NCI-H82 (cell line): ENCODE measurements at regions not wholly inside any gene's neighbourhood (a gene's known extent, or its start where the extent isn't known, plus 50 kb on each side); places are given as distances from the start of the nearest gene placed in this dataset.
A peak's percentile ranks its signal among the peaks of the same experiment; 100 is the strongest.

ENCODE experiments used
- DNase-seq: peaks from one replicate; lab custom pipeline; 2025; lab: John Stamatoyannopoulos, UW

DNA sequence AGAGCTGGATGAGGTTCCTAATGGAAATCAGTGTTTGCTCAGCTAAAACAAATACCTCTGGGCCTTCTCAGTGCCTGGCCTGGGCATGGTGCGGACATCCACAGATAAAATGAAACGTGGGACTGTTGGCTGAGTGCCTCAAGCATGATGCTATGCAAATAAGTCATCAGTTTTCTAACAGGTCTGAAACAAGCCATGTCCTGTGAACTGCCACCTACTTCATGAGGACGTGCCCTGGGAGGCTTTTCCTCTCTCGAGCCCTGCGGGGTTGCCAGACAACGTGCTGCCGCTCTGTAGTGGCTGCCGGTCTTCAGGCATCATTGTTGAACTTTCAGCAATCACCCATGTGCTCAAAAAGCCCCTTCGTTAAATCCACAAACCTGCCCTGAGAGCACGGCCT is 240.4 kb upstream of the IRX2 start:
- DNase-seq: no peak

DNA sequence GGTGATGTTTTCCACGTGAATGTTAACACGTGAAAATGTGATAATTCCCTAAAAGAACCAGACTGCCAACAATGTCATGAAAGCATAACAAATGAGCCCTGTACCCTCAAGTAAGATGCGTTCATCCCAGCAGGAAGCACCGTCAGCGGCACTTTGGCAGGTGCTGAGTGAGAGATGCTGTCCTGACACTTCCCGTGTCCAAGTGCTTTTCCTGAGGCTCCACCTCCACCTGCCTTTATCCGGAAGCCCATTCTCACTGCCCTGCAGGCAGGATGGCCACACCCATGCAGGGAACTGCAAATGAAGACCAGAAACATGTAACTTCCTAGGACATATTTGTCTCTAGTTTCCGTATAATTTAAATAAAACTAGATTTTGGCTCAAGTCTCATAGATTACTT is 238.0 kb upstream of the IRX2 start:
- DNase-seq: no peak

DNA sequence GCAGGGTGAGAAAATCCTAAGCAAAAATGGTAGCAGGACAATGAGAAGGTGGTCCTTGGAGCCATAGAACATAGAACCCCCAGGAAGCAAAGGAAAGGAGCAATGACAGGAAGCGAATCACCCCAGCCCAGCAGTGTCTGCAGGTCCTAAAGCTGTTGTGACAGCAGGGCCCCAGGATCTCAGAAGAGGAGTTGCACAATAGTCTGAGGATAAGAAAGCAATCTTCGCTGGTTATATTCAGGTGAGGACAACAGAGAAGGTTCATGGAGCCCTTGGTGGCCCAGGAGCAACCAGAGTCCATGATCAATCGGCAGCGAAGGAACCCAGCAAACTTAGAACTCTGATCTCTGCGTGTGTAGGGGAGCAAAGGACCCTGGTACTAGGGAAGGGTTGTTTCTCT is 234.8 kb upstream of the IRX2 start:
- DNase-seq: no peak

DNA sequence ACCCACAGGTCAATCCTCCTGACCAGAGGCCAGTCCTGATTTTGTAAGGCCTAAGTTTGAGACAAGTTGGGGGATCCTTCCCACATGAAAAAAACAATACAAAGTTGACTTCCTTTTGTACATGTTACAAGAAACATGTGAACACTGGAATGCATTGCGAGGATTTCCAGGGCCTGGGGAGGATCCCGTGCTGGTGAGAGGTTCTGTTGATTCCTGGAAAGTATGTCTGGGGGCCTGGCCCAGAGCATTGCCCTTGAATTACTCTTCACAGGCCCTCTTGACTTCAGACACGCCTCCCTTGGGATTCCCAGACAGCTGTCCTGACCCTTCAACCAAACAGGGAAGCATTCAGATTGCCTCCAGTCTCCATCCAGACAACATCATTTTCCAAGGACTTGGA is 234.2 kb upstream of the IRX2 start:
- DNase-seq: no peak

DNA sequence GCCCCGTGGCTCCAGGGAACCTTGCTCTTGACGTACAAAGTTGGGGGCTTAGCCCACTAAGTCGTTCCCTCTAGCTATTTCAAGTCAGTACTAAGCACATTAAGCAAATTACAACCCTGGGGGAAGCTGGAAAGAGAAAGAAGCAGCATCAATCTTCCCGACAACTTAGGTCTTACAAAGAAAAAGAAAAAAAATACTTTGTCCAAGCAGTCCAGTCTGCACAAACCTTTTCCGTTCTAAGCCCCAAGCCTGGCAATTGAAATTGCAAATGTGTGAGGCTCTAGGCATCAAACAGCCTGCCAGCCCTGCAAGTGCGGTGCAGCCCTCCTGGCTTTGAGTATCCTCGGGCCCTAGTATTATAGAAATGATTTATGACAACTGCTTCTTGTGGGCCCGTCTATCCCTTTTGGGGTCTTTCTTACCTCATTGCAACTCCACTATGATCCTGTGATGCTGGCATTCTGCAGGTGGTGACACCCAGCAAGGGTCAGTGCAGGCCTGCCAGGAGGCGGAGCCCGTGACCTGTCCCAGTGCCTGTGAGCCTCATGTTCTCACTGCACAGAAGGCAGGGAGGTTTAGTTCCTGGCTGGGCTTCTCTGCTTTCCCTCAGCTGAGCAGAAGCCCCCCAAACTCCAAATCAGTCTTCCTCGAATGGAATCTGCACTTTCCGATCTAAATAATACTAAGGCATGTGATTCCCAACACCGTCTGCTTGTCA is 232.3 kb upstream of the IRX2 start:
- no peak for DNase-seq

DNA sequence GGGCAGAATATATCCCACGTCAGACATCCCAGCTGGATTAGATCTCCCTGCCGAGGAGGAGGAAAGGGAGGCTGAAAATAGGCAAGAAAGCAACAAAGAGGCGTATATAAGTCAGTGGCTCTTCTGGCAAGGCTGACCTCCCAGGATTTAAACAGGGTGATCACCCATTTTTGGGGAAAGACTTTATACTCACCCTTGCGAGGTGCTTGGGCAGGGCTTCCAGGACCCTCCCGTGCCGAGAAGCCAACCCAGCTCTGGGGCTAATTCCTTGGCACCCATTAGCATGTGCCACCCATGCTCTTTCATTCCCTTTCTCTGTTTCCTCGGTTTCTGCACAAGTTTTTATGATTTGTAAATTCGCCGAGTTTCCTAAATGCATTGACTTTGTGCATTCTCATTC is 230.2 kb upstream of the IRX2 start:
- DNase-seq: no peak

DNA sequence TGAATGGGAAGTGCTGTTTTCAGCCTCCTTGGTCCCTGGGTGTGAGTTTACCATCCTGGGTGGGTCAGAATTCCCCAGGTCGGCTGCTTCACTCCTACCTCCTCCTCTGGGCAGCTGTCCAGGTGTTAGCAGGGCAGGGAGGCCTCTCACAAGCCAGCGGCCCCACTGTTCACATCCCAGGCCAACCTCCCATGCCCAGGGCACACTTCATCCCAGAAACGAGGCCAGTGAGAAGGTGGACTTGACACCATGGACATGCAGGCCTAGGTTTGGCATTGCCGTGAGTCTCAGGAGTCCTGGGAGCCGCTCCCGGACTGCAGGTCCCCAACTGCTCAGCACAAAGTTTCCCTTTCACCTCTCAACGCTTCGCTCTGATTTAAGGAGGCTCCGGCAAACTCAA is 229.6 kb upstream of the IRX2 start:
- DNase-seq: no peak

DNA sequence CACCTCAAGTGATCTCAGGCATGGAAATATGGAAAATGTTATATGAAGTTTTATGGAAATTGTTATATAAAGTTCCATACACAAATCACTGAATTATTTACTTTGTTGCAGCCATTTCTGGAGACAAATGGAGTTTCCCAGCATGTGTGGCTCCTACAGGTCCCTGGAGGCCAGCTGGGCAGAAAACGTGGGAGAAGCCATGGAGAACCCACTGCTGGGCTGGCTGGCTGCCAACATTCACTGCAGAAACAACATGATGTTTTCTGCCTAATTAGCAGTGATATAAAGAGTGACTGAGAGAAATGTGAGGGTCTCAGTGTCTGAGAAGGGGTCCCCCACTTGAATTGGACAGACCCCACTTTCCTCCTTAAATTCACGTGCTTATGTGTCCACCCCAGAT is 208.8 kb upstream of the IRX2 start:
- peak; percentile 2 for DNase-seq

DNA sequence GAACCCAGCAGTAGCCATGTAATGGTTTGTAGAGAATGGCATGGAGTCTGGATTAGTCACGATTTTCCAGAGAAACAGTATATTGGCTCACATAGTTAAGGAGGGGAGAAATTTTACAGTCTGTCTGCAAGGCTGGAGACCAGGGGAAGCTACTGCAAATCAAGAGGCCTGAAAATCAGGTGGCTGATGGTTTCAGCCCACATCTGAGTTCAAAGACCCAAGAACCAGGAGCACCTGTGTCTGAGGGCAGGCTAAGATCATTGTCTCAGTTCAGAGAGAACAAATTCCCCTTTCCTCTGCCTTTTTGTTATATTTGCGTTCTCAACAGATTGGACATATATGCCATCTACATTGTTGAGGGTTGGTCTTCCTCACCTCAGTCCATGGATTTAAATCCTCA is 207.5 kb upstream of the IRX2 start:
- DNase-seq: no peak

DNA sequence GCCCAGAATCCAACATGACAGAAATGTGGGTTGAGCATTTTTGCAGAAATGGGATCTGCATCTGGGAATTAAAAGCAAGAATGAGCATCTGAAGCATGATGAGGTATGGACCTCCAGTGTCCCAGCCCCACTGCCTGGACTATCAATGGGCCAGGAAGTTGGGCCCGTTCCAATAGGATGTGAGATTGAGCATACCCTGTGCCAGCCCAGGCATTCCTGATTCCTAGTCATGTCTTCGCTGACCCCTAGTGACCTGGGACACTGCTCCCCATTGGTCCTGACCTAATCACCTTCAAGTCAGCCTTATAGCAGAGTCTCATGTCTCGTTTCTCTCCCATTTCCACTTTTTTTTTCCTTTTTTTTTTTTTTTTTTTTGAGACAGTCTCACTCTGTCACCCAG is 197.4 kb upstream of the IRX2 start:
- no peak for DNase-seq

DNA sequence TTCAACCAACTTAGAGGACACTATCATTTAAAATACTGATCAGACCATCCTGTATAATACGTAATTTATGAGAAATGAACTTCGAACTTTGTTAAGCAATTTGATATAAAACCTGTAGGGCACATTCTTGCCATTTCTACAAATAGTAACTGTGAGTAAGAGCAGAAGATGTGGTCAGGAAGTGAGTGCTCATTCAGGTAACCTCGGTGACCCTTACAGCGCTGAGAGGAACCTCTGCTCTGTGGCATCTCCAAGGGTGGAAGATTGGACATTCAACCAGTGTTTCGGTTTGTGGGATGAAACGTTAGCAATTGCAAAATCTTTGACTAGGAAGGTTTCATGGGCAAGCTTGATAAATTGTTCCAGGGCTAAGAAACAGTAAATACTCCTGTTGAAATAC is 194.8 kb upstream of the IRX2 start:
- no peak for DNase-seq

DNA sequence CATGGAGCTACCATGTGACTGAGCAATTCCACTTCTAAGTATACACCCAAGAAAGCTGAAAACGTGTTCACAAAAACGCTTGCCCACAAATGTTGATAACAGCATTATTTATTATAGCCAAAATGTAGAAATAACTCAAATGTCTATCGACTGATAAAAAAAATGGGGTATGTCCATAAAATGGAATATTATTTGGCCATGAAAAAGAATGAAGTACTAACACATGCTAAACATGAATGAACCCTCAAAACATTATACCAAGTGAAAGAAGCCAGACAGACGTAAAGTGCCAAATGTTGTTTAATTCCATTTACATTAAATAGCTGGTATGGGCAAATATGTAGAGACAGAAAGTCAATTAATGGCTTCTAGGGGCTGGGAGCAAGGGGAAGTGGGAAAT is 184.9 kb upstream of the IRX2 start:
- DNase-seq: no peak

DNA sequence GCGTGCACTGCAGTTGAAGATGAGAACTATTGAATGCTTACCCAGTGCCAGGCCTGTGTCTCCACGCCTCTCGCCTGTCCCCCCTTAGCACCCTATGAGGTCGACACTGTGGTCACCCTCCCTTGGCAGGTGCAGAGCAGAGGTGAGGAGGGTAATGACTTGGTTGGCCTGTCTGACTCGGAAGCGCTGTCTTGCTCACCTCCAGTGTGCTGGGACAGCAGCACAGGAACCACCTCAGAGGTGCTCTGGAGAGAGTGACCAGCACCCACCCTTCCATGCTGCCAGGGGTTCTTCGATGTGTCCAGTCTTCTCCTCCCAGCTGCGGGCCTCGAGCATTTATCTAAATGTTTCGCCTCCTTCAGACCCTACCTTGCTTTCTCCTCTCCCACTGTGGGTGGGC is 178.3 kb upstream of the IRX2 start:
- no peak for DNase-seq

DNA sequence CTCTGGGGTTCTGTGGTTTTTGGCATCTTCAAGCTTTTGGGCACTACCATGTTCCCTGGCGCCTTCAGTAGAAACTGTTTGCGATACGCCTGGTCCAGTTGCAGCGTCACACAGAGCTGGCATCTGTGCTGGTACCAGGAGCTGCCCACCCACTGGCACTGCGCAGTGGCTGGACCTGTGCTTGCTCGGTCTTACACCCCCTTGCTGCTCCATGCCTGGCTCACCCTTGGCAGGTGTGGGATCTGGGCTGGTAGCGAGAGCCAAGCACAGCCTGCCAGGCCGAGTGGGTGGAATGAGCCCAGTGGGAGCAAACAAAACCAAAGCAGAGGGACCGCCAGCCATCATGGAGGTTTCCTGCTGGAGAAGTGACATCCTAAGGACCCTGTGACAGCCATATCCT is 170.2 kb upstream of the IRX2 start:
- DNase-seq: no peak

DNA sequence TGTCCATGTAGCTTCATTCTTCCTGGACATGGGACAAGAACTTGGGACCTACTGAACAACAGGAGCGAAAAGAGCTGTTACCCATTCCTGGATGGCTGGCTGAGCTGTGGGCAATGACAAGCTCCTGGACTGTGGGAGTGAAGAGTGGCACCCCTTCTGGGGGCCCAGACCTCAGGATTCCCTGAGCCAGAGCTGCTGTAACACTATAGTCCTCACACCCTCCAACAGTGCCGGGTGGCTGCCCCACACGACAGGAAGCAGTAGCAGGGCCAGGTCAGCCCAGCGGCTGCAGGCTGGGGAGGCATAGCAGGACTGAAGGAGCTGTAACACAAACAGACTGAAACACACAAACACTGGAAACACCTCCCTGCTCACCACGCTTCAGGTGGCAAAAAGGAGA is 169.7 kb upstream of the IRX2 start:
- no peak for DNase-seq

DNA sequence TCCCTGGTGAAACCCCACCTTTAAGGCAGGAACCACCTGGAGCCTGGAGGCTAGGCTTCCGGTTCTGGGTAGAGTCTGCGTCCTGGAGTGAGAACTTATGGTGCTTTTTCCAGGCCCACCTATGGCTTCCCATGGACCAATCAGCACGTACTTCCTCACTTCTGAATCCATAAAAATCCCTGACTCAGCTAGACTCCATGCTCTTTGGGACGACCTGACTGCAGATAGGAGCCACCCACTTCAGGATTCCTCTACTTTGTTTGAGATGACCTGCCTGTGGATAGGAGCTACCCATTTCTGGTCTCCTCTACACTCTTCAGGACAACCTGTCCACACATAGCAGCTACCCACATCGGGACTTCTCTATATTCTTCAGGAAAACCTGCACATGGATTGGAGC is 168.8 kb upstream of the IRX2 start:
- DNase-seq: no peak

DNA sequence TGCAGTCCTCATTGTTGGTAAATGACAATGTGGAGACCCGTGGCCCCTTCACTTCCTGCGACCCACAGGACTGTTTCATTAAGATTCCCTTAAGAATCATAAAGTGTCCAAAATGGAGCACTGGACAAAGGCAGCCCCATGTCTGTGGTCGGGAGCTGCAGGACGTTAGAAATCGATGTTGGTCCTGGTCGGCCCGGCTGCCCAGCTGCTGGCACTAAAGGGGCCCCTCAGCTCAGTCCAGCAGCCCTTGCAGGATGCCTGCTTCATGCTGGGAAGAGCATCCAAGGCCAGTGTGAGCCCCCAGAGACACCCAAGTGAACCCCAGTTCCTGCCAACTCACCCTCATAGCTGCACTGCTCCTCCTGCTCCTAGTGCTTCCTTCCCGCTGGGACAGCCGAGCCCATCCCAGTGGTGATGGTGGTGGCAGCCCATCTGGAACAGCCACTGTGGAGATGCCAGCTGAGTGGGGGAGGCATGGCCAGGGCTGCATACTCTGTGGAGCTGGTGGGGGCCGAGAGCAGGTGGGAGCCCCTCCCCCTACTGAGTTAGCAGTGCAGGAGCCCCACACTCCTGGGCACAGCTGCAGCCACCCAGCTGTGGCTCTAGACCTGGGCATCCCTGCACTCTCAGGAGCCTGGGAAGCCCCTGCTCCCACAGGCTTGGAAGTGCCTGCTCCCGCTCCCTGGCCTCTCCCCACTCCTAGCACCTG is 168.0 kb upstream of the IRX2 start:
- no peak for DNase-seq

DNA sequence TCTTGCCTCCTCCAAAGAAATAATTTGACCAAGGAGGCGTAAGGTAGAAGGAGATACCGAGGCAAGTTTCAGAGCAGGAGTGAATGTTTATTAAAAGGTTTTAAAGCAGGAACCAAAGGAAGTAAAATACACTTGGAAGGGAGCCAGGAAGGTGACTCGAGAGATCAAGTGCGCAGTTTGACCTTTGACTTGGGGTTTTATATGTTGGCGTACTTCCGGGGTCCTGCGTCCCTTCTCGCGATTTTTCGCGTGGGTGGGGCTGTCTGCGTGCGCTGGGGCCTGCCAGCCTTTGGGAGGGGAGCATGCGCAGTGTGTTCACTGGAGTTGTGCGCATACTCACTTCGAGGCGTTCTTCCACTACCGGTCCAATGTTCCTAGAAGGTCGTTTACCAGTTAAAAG is 166.0 kb upstream of the IRX2 start:
- no peak for DNase-seq

DNA sequence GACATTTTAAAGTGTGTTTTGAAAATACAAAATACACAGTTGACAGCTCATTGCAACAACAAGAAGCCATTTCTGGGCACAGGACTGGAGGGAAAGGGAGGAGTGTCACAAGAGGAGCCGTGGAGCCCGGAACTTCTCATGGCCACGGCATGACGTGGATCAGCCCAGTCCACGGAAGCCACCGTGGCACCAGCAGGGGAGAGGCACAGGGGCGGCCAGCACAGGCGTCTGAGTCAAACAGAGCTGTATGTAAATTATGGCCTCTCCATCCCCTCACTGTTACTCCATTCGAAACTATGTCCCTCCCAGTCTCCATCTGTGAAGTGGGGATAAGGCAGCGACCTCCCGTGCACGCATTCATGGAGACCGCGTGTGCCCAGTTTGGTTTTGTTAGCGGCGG is 165.6 kb upstream of the IRX2 start:
- no peak for DNase-seq

DNA sequence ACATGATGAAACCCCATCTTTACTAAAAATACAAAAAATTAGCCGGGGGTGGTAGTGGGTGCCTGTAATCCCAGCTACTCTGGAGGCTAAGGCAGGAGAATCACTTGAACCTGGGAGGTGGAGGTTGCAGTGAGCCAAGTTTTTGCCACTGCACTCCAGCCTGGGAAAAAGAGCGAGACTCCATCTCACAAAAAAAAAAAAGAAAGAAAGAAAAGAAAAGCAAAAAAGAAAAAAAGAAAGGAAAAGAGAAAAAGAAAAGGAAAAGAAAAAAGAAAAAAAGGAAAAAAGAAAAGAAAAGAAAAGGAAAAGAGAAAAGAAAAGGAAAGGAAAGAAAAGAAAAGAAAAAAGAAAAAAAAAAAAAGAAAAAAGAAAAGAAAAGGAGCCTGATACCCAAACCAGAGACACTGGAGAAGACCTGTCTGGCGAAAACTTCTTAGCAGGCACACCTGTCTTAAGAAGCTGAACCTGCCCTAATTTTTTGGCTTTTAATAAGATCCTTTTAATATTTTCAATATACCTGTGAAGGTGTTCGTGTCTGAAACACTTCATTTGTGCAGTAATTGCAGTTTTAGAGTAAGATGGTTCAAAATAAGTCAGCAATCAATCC is 164.7 kb upstream of the IRX2 start:
- DNase-seq: no peak

DNA sequence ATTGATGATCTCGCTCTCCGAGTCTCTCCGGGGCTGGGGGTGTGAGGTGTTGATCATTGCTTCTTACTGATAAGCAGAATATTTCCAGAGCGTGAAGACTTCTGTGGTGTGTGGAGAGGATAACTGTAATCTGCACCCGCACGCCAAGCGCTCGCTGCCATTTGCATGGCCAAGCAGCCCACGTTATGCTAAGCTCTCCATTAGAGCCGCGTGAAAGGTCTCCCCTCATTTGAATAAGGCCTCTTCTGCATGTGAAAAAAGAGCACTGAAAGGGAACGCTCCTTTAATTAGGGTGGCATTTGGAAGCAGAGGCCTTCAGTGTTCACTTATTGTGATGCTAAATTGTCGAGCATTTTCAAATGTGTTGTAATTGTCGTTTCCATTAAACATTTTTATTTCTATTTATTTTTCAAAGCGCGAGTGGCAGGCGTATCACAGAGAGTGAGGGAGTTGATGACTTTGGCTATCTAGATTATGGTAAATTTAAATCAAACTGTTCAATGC is 163.6 kb upstream of the IRX2 start:
- no peak for DNase-seq

DNA sequence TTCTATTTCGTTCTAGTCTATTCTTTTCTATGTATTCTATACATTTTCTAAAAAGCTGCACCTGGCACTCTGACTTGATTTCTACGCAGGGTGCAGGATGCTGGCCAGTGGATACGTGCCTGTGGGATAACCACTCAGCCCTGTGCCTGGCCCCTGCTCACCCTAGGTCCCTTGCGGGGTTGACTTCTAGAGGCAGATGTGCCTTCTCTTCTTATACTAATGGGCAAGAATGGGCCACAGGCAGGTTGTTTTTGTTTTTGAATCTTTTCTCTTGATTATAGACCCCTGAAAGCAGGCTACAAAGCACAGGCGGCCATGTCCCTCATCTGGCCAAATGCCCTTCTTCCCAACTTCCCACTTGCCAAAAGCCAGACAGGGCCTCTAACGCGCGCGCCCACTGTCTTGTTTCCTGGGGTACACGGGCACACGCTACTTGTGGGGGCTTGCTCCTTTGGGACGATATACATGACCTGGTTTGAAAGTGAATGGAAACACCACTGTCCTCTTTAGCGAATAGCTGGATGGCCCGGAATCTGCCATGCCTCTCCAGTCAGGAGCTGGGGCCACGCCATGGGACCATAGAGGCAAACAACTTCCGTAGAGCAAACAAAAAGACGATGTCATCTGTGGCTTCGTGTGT is 162.7 kb upstream of the IRX2 start:
- no peak for DNase-seq

DNA sequence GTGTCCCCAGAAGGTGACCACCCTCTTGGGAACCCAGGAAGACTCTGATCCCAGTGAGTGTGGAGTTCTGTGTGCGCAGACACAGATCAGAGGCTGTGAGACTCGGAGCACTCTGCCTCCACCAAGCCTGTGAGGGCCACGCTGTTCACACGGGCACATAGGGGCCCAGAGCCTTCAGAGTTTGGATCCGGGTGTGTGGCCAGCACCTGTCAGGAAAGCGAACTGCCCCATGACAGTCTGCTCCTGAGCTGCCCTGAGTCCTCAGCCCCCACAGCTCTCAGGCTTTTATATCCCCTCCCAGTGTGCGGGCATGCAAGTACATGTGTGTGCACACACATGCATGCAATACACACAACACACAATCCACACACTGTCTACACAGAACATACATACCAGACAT is 161.8 kb upstream of the IRX2 start:
- no peak for DNase-seq
